A673 (cell line): ENCODE measurements at regions not wholly inside any gene's neighbourhood (a gene's known extent, or its start where the extent isn't known, plus 50 kb on each side); places are given as distances from the start of the nearest gene placed in this dataset.

Experiments
- BruUV-seq: library from RNA; stranded (reverse); fragments of 400-500 nt; replicated peaks from 2 replicates; lab custom pipeline; 2021; lab: Mats Ljungman, UMichigan
- CTCF ChIA-PET: fragments of 300-600 bp; sonication (Branson Sonifier 250); formaldehyde crosslinking; loops from one replicate; lab custom pipeline; 2022; ENCODE audit warnings: antibody characterized with exemption; lab: Charles Lee
- POLR2A ChIA-PET: fragments of 300-600 bp; sonication (Branson Sonifier 250); formaldehyde crosslinking; loops from one replicate; lab custom pipeline; 2022; ENCODE audit warnings: antibody characterized with exemption; ENCODE audit not compliant: low non-redundant PET; lab: Charles Lee
- DNase-seq: peaks from one replicate; pipeline ENCODE4 v3.0.0-alpha.2; 2015; ENCODE audit warnings: low spot score
- H3K27ac ChIP-seq: fragments of 200-600 bp; sonication (generic); 2 replicates; pipeline ENCODE4 v1.5.1; 2016; ENCODE audit warnings: mixed run types, low read depth, mild to moderate bottlenecking, mixed read lengths, antibody characterized with exemption, low read length; ENCODE audit not compliant: poor library complexity, severe bottlenecking
- H3K27me3 ChIP-seq: fragments of 200-600 bp; sonication (generic); replicated peaks from 2 replicates; pipeline ENCODE4 v1.6.1; 2017; ENCODE audit warnings: mixed run types, low read depth, mild to moderate bottlenecking, mixed read lengths, antibody characterized with exemption, low read length; ENCODE audit not compliant: insufficient read depth, poor library complexity
- H3K36me3 ChIP-seq: fragments of 200-600 bp; sonication (generic); 2 replicates; pipeline ENCODE4 v1.6.1; 2016; ENCODE audit warnings: mixed run types, mild to moderate bottlenecking, mixed read lengths, antibody characterized with exemption, low read length; ENCODE audit not compliant: insufficient read depth, poor library complexity, severe bottlenecking
- H3K4me1 ChIP-seq: fragments of 200-600 bp; sonication (generic); 2 replicates; pipeline ENCODE4 v1.6.1; 2017; ENCODE audit warnings: mixed run types, mild to moderate bottlenecking, mixed read lengths, antibody characterized with exemption, low read length; ENCODE audit not compliant: insufficient read depth, poor library complexity, severe bottlenecking
- H3K4me3 ChIP-seq: fragments of 200-600 bp; sonication (generic); 2 replicates; pipeline ENCODE4 v1.5.1; 2016; ENCODE audit warnings: low read depth, mixed run types, mild to moderate bottlenecking, mixed read lengths, low read length; ENCODE audit not compliant: poor library complexity, severe bottlenecking
- H3K9me3 ChIP-seq: fragments of 200-600 bp; sonication (generic); 2 replicates; pipeline ENCODE4 v1.6.1; 2016; ENCODE audit warnings: mixed run types, low read depth, mild to moderate bottlenecking, mixed read lengths, antibody characterized with exemption, low read length; ENCODE audit not compliant: poor library complexity, severe bottlenecking
- CTCF ChIP-seq: fragments of 300-800, 200-600 bp; sonication (generic); conservative IDR thresholded peaks from 2 replicates; pipeline ENCODE4 v1.5.1; 2017; ENCODE audit warnings: low read depth, mild to moderate bottlenecking, antibody characterized with exemption, low read length, moderate library complexity, mixed read lengths
- EZH2 ChIP-seq: fragments of 200-600 bp; sonication (generic); IDR thresholded peaks from 2 replicates; pipeline ENCODE4 v1.6.1; 2017; ENCODE audit warnings: borderline replicate concordance, low read depth, mild to moderate bottlenecking, mixed read lengths, antibody characterized with exemption, low read length; ENCODE audit not compliant: poor library complexity, severe bottlenecking
- intact Hi-C: fragments of 100-400 bp; cut with micrococcal nuclease; formaldehyde crosslinking; loops from one replicate; pipeline ENCODE4 v1.10.0; 2022; ENCODE audit not compliant: unreplicated experiment

DNA sequence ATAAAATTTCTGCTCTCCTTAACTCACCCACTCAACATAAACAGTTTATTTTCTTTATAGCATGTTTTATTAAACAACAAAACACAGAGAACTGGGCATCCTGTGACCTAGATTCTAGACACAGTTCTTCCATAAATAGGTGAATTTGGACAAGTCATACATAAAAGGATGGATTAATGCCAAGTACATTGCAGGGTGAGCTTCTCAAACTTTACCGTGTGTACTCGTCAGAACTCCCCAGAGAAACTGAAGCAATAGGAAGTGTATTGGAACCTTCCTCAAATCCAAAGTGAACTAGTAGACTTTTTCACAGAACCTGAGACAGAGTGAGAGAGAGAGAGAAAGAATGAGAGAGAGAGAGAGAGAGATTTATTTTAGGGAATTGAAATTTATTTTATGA lies 139.7 kb downstream of the CD47 start:
- no peak for DNase-seq
- Histone ChIP-seq H3K4me1 (no peaks in the 10 kb centered on the region), H3K4me3 (no peak overlapping the region), H3K9me3 (no peaks in the 10 kb centered on the region), H3K27me3 (no peaks in the 10 kb centered on the region), H3K36me3 (no peaks in the 10 kb centered on the region), H3K27ac (no peak overlapping the region)
- POLR2A ChIA-PET = no interaction called here
- intact Hi-C loops = no loop called here
- CTCF ChIA-PET = no interaction called here
- TF ChIP-seq CTCF (no peak), EZH2 (no peak)
- no TSS peak for BruUV-seq

- Histone ChIP-seq H3K27ac (no peak overlapping the region), H3K27me3 (no peaks in the 10 kb centered on the region), H3K4me3 (no peak overlapping the region), H3K36me3 (no peaks in the 10 kb centered on the region), H3K9me3 (no peaks in the 10 kb centered on the region), H3K4me1 (no peaks in the 10 kb centered on the region)
- intact Hi-C loops = no loop called here
- BruUV-seq = no TSS peak
- TF ChIP-seq EZH2 (no peak), CTCF (no peak)
- POLR2A ChIA-PET = no interaction called here
- DNase-seq = no peak
- CTCF ChIA-PET = no interaction called here
Observed at GRCh38 chr3:107950417-107950816, 140.4 kb downstream of the CD47 start.

DNA sequence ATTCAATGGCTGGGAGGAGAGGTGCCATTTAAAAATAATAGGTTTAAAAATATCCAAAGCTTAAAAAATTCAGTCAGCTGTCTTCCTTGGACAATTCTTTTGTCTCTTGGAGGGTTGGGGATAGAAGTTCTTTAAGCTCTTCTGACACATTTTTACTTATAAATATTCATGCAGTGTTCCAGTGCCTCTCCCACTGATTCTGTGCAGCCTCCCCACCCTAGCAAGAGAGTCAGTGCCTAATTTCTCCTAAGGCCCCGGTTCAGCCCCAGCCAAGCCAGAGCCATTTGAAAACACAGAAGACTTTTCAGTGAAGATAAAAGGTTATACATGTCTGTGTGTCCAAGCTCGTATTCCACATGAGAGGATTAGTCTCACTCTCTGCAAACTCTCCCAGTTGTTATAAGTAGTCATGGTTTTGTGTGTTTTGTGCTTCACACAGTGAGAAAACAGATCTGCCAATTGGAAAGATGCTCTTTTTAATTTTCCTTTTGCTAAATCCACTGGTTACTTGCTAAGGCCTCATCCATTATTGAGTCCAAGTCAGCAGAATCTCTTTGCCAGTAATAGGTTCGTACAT lies 141.3 kb downstream of the CD47 start:
- Histone ChIP-seq H3K27ac (no peak overlapping the region), H3K4me3 (no peak overlapping the region), H3K9me3 (no peaks in the 10 kb centered on the region), H3K27me3 (no peaks in the 10 kb centered on the region), H3K4me1 (no peaks in the 10 kb centered on the region), H3K36me3 (no peaks in the 10 kb centered on the region)
- ChIA-PET POLR2A (no interaction called here), CTCF (no interaction called here)
- TF ChIP-seq CTCF = no peak
- TF ChIP-seq EZH2 = no peak
- intact Hi-C loops = no loop called here
- no TSS peak for BruUV-seq
- DNase-seq = no peak
